Nucleus accumbens (tissue), 56 donors: ENCODE measurements at regions not wholly inside any gene's neighbourhood (a gene's known extent, or its start where the extent isn't known, plus 50 kb on each side); places are given as distances from the start of the nearest gene placed in this dataset.
"Not testable (repeated sequence)": the region's sequence is repeated elsewhere in the genome, so short reads cannot be mapped to it uniquely, and the experiment has no call there.

Experiments used
- DNase-seq, 56 donors: peaks; one replicate each; lab custom pipeline; 2025; lab: John Stamatoyannopoulos, UW

DNA sequence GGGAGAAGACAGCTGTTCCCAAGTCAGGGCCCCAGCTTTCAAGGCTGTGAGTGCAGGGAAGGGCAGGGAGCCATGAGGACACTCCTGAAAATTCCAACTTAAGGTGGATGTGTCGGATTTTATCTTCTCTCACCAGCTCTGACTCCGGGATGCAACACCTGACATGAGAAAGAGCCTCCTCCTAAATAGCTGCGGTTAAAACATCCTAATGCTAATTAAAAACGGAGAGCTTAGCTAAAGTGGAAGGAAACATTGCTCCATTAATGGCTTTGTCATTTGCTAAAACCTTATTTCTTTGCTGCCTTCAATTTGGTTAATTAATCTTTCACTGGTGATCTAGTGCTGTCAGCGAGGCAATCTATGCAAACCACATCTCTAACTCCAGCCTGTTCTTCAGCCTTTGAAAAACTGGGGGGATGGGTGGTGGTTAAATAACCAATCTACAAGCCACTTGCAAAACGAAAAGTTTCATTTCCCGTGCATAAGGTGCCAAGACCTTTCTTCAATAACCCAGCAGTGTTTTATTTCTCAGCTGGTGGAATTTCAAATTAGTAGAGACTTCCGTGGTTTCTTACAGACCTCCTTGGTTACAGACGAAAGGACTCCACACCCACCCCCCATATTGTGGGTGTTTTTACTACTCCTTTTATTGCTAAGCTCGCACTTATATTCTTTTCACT lies 379.6 kb downstream of the MLLT3 start:
- DNase-seq = no peak

- DNase-seq = no peak
These were observed 381.8 kb downstream of the MLLT3 start for GRCh38 chr9:20240498-20240897.

DNA sequence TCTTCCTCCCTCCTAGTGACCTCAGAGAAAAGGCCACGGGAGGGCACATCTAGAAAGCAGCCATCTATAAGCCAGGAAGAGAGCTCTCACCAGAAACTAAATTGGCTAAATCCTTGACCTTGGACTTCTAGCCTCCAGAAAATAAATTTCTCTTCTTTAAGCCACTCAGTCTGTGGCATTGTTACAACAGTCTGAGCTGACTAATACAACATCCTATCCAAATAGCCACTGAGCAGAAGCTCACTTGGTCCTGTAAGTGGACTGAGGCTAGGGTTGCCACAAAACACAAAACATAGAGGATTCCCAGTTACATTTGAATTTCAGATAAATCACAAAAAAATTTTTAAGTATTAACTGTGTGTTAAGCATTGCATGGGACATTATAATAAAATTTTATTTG lies 383.4 kb downstream of the MLLT3 start:
- DNase-seq = no peak

GRCh38 chr9:20237686-20238085 lies 384.6 kb downstream of the MLLT3 start:
- DNase-seq = no peak

DNA sequence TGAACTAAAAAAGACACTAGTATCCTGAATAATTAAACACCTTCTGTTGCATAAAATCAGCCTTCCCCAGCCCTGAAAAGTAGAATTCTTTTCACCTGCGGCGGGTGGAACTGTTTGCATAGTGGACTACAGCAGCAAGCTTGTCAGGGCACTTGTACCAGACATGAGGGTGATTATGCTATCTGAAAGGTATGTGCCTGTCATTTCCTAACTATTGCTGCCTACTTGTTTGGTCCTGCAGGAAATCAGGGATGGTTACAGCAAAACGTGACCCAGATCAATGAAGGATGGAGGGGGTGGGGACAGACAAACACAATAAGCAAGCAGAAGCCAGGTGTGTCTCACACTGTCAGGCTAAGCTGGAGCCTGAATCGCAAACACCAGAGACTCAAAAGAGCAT lies 385.6 kb downstream of the MLLT3 start:
- no peak for DNase-seq

DNA sequence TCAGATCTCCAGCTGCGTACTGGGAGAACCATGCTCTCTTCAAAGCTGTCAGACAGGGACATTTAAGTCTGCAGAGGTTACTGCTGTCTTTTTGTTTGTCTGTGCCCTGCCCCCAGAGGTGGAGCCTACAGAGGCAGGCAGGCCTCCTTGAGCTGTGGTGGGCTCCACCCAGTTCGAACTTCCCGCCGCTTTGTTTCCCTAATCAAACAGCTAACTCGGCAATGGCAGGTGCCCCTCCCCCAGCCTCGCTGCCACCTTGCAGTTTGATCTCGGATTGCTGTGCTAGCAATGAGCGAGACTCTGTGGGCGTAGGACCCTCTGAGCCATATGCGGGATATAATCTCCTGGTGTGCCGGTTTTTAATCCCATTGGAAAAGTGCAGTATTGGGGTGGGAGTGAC lies 387.1 kb downstream of the MLLT3 start:
- DNase-seq = not testable (repeated sequence)

GRCh38 chr9:20228096-20228495 lies 394.2 kb downstream of the MLLT3 start:
- no peak for DNase-seq

GRCh38 chr9:20227166-20227874 lies 395.0 kb downstream of the MLLT3 start:
- no peak for DNase-seq

GRCh38 chr9:20226345-20226744 lies 396.0 kb downstream of the MLLT3 start:
- no peak for DNase-seq

DNA sequence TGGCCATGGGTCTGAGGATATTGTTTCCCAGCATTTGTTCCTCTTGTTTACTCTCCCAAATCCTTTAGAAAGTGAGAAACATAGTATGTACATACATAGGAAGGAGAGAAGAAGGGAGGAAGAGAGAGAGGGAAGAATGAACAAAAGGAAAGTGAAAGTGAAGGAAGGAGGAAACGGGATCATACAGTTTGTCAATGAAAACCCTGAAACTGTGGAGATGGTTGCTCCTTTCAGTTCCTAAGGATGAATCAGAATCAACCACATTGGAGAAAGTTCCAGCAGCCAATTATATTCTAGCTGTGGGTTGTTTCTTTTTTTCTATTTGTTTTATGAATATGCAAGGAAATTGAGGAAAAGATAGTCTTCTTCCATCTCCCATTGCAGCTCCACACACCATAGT lies 396.5 kb downstream of the MLLT3 start:
- no peak for DNase-seq

GRCh38 chr9:20224756-20225155 lies 397.5 kb downstream of the MLLT3 start:
- DNase-seq = no peak

- DNase-seq = no peak
These were observed 402.0 kb downstream of the MLLT3 start for GRCh38 chr9:20220286-20220685.

GRCh38 chr9:20219437-20219836 lies 402.9 kb downstream of the MLLT3 start:
- no peak for DNase-seq

GRCh38 chr9:20217596-20217995 lies 404.7 kb downstream of the MLLT3 start:
- no peak for DNase-seq

GRCh38 chr9:20216438-20216837 lies 405.9 kb downstream of the MLLT3 start:
- DNase-seq = no peak

- DNase-seq = no peak
These were observed 406.7 kb downstream of the MLLT3 start for GRCh38 chr9:20215552-20215951.

- no peak for DNase-seq
These were observed 409.5 kb downstream of the MLLT3 start for GRCh38 chr9:20212806-20213205.

DNA sequence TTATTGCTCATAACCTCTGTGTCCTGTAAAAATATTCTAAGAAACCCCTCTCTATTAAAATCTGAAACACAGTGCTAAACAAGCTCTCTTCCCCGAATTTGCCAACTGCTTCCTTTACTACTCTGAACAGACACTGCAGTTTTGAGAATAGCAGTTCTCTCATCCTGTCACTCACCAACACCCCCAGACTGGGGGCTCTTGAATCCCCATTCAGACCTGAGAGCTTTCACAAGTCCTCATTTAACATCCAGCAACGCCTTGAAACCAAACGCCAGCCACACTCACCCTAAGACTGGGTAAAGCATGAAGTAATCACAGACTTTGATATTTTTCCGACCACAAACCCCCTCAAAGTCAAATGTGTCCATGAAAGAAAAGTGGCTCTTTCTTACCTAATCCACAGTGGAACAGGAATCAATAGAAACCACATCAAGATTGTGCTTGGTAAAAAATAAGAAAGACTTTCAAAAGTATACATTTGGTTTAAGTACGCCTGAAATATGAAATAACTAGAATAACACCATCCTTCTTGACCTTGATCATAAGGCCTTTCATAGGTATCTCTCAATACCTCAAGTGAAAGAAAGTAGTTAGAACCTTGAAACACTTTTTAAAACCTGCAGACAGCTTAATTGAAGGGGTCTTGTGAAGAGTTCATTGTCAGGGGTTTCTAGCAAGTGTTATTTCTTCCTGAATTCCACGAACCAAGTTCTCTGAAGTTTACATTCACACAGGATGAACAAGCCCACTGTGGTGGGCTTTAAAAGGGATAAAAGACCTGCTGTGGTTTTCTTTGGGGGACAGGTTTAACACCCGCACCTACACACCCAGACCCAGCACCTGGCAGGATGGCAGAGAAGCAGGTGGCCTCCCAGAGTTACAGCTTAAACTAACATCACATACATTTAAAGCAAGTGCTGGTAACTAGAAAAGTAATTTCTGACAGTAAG lies 412.6 kb downstream of the MLLT3 start:
- DNase-seq = no peak

- DNase-seq = no peak
These were observed 413.3 kb downstream of the MLLT3 start for GRCh38 chr9:20208961-20209371.

- DNase-seq = no peak
These were observed 414.1 kb downstream of the MLLT3 start for GRCh38 chr9:20208226-20208625.

DNA sequence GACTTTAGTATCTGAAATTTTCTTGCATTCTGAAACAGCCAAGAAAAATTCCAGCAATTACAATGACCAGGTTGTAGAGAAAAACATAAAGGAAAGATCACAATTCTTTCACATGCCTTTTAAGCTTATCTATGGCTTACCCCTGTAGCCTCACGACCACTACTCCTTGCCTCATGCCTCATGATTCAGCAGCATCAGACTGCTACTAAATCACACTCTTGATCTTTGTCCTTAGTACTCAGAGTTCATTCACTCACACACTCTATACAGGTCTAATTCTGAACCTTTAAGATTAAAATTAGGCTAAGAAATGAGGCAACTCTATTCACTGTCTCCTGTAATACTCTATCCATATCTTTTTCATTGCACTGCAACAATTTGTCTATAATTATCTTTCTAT lies 415.1 kb downstream of the MLLT3 start:
- DNase-seq = no peak
